HCT116 (cell line): ENCODE measurements at regions not wholly inside any gene's neighbourhood (a gene's known extent, or its start where the extent isn't known, plus 50 kb on each side); places are given as distances from the start of the nearest gene placed in this dataset.

ENCODE experiments used
- EZH2 ChIP-seq: fragments of 200-600 bp; sonication (generic); IDR thresholded peaks from 2 replicates; pipeline ENCODE4 v1.6.1; 2017; ENCODE audit warnings: antibody characterized with exemption, mixed run types
- POLR2A ChIP-seq: IDR thresholded peaks from 2 replicates; pipeline ENCODE4 v1.7.0; 2011; ENCODE audit warnings: borderline replicate concordance; ENCODE audit not compliant: insufficient read depth, insufficient read length; ENCODE audit errors: extremely low read depth
- POLR2AphosphoS5 ChIP-seq: IDR thresholded peaks from 2 replicates; pipeline ENCODE4 v1.6.1; 2011; ENCODE audit warnings: mild to moderate bottlenecking, low read depth, low read length, moderate library complexity
- TCF7L2 ChIP-seq: IDR thresholded peaks from 2 replicates; pipeline ENCODE4 v1.7.0; 2011; ENCODE audit warnings: borderline replicate concordance, inconsistent platforms; ENCODE audit not compliant: insufficient read depth, insufficient read length; ENCODE audit errors: extremely low read depth
- YY1 ChIP-seq: IDR thresholded peaks from 2 replicates; pipeline ENCODE4 v1.6.1; 2011; ENCODE audit warnings: low read length, low read depth, moderate library complexity, mild to moderate bottlenecking; ENCODE audit not compliant: insufficient replicate concordance; ENCODE audit errors: extremely low read depth
- TF ChIP-seq, protein P1 (sequence below): IDR thresholded peaks from 2 replicates; pipeline ENCODE4 v1.6.1; 2012
- TF ChIP-seq, protein P2 (sequence below), 3 experiments: fragments of 200-600 bp in 1 of 3; sonication (generic) in 1 of 3; IDR thresholded peaks in 2 of 3; conservative IDR thresholded peaks in 1 of 3; 2 replicates each; pipeline ENCODE4 v1.5.1; 2012 to 2017; ENCODE audit warnings: low read depth in 2 of 3, low read length in 2 of 3, antibody characterized with exemption in 1 of 3, borderline replicate concordance in 1 of 3, control low read depth in 1 of 3, mild to moderate bottlenecking in 1 of 3, mixed read lengths in 1 of 3, mixed run types in 1 of 3, moderate library complexity in 1 of 3; ENCODE audit not compliant: insufficient read depth in 1 of 3

DNA sequence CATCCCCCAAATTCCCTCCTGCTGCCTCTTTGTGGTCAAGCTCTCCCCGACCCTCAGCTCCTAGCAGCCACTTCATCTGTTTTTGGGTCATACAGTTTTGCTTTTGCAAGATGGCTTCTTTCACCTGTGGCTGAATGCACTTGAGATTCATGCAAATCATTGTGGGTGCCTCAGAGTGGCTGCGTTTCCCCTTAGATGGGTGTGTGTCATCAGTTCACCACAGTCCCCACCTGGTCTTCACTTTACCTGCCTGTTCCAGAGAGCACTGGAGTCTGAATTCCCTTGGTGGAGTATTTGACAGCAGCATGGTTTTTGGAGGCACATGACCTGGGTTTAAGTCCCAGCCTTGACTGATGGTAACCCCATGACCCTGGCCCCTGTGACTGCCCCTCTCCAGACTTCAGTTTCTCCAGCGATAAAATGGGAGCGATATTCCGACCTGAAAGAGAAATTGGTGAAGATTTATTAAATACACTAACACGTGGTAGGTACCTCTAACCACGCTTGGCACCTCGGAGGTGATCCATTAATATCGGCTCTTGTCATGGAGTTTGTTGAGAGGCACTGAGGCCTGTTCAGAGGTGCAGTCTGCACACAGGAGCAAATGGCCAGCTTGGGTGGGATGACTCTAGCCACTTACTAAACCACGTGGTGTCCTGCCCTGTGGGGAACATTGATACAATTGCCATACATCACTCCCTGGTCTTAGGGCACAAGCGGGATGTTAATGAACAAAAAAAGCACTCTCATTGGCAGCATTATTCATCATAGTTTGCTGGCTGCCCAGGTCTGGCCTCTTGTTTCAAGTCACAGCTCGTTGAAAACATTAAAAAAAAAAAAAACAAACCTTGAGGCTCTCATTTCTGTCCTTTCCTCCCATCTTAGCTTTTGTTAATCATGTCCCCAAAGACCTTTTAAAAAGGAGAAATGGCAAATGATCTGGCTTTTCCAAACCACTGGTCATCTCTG is 167.2 kb upstream of the KCNG1 start:
- TF ChIP-seq, protein P1, sequence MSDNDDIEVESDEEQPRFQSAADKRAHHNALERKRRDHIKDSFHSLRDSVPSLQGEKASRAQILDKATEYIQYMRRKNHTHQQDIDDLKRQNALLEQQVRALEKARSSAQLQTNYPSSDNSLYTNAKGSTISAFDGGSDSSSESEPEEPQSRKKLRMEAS, result no peak
- TF ChIP-seq, protein P2, sequence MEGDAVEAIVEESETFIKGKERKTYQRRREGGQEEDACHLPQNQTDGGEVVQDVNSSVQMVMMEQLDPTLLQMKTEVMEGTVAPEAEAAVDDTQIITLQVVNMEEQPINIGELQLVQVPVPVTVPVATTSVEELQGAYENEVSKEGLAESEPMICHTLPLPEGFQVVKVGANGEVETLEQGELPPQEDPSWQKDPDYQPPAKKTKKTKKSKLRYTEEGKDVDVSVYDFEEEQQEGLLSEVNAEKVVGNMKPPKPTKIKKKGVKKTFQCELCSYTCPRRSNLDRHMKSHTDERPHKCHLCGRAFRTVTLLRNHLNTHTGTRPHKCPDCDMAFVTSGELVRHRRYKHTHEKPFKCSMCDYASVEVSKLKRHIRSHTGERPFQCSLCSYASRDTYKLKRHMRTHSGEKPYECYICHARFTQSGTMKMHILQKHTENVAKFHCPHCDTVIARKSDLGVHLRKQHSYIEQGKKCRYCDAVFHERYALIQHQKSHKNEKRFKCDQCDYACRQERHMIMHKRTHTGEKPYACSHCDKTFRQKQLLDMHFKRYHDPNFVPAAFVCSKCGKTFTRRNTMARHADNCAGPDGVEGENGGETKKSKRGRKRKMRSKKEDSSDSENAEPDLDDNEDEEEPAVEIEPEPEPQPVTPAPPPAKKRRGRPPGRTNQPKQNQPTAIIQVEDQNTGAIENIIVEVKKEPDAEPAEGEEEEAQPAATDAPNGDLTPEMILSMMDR (IDR thresholded peaks at IDR 0.05 in 2 of 3, conservative IDR thresholded peaks at IDR 0.05 in 1 of 3; ENCODE audit: borderline replicate concordance in 1 of 3, insufficient read depth in 1 of 3, low read depth in 2 of 3, low read length in 2 of 3), result no peak
- TF ChIP-seq POLR2AphosphoS5 (no peak), YY1 (no peak), POLR2A (no peak), TCF7L2 (no peak), EZH2 (no peak)
